HG03457 (cell line): ENCODE measurements at regions not wholly inside any gene's neighbourhood (a gene's known extent, or its start where the extent isn't known, plus 50 kb on each side); places are given as distances from the start of the nearest gene placed in this dataset.

Experiments used
- ATAC-seq: cut with Tn5 transposase; IDR thresholded peaks from one replicate; pipeline ENCODE4 v1.9.1; 2021; ENCODE audit warnings: moderate number of reproducible peaks; ENCODE audit not compliant: unreplicated experiment

DNA sequence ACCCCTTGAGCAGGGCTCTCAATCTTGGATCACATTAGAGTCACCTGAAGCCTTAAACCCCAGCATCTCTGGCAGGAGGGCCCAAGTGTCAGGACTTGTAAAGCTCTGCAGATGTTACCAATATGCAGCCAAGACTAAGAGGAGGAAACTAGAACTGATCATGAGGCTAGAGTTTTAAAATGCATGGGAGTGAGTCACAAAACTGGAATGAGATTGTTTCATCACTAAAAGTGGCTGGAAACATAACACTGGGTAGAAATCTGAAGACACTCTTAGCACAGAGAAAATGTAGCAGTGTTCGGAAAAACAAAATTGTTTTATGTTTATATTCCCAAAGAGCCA is 63.3 kb upstream of the GHITM start:
- no peak for ATAC-seq

DNA sequence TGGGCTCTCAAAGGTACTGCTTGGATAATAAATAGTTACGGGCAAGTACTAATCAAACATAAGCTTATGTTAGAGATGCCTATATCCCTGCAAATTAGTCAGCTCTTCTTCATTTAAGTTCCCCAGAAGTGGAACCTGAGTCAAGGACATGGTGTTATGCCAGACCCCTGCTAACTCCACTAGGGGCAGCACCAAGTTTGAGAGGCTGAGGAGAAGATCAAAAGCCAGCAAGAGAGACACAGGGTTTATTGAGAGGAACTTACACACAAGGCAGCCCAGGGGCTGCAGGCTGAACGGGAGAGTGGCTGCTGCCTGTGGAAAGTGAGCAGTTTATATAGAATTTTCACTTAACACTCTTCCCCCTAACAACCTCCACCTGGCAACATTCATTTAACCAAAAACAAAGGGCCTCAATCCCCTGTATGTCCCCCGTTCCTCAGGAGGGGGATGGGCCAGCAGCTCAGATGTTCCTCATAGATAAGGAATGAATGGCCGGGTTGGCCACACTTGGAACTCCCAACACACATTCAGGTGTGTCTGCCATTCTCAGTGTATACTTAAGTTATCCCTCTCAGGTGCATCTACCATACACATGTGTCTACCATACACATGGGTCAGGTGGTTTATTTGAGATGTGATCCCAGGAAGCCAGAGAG is 62.6 kb upstream of the GHITM start:
- no peak for ATAC-seq

DNA sequence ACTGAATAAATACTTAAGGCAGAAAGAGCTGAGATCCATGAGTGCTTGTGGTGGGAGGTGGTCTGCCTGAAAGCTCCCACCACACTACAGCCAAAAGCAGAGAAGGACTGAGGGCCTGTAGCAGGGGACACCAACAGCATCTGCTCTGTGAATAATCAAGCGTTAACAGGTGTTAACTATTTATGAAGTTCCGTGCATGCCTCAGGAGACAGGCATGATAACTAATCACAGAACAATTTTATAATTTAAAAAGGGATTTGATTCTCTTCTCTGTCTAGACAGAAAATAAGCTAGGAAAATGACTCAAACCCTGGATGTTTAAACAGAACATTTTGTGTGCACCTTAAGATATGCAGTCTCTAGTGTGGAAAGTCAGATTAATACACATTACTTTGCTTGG is 61.5 kb upstream of the GHITM start:
- ATAC-seq, result no peak

DNA sequence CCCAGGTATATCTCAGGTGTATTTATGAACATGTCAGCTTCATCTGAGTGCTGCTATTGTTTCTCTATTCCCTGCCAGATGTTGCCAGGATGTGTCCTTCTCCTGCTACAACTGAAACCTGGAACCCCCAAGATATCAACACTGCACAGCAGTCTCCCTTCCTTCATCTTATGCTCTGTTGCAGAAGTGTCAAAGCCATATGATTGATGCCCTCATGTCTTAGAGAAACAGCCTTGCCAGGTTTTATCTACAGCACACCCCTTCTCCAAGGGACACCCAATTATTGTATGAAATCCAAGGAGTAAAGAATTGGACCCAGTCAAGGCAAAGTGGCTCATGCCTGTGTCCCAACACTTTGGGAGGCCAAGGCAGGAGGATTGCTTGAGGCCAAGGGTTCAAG is 60.5 kb upstream of the GHITM start:
- no peak for ATAC-seq

DNA sequence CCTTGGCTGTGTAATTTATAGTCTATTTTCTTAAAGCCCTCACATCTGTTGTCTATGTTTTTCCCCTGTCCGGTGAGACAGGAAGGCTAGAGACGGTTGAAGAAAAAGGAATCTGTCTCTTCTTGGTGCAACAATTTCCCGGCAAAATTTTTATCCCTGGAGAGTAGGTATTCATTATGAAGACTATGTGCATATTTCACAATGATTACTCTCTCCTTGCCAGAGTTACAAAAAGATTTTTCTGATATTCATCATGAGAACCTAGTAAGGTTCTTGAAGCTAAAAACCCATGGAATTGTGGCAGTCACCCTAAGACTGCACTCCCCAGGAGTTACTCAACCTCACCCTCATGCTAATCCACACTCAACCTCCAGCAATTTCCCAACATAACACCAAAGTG is 55.0 kb upstream of the GHITM start:
- ATAC-seq, result no peak

DNA sequence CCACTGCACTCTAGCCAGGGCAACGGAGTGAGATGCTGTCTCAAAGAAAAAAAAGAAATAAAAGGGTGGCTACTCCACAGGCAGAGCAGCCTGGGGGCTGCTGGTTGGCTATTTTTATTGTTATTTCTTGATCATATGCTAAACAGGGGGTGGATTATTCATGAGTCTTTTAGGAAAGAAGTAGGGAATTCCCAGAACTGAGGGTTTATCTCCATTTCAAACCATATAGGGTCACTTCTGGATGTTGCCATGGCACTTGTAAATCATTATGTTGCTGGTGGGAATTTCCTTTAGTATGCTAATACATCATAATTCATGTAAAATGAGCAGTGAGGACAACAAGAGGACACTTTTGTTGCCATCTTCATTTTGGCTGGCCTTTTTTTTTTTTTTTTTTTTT is 52.1 kb upstream of the GHITM start:
- no peak for ATAC-seq

DNA sequence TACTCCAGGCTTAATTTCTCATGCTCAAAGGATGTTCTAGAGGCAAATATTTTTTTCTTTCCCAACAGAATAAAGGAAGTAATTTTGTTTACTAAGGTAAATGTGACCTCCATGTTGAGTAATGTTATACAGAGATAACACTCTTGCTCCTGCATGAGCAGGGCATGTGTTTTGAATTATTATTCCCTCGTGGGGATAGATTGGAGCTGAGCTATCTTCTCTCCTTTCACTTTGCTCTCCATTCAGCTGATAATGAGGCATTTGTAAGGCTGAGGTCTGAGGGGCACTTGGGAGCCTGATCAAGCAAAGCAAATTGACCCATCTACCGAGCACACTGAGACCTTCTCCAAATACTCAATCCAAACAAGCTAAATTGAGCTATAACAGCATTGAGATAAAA is 50.7 kb upstream of the GHITM start:
- ATAC-seq, result no peak

DNA sequence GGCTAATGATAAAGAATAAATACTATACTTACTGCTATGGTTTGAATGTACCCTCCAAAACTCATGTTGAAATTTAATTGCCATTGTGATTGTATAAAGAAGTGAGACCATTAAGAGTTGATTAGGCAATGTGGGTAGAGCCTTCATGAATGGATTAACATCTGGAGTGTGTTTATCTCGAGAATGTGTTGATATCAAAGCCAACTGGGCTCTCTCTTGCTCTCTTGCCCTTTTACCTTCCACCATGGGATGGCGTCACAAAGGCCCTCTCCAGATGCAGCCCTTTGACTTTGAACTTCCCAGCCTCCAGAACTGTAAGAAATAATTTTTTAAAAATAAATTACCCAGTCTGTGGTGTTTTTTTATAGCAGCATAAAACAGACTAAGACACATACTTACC is 50.1 kb upstream of the GHITM start:
- no peak for ATAC-seq
